Stimulated activated CD4-positive, alpha-beta T cell treated with anti-CD3 and anti-CD28 coated beads, Interleukin-4, amount 100 ng/mL, for 4 hours (primary cell): ENCODE measurements at regions not wholly inside any gene's neighbourhood (a gene's known extent, or its start where the extent isn't known, plus 50 kb on each side); places are given as distances from the start of the nearest gene placed in this dataset.
"Not testable (repeated sequence)": the region's sequence is repeated elsewhere in the genome, so short reads cannot be mapped to it uniquely, and the experiment has no call there.

Source experiments
- DNase-seq, 2 experiments: peaks; one replicate each; pipeline ENCODE4 v3.0.0-alpha.2; 2020

DNA sequence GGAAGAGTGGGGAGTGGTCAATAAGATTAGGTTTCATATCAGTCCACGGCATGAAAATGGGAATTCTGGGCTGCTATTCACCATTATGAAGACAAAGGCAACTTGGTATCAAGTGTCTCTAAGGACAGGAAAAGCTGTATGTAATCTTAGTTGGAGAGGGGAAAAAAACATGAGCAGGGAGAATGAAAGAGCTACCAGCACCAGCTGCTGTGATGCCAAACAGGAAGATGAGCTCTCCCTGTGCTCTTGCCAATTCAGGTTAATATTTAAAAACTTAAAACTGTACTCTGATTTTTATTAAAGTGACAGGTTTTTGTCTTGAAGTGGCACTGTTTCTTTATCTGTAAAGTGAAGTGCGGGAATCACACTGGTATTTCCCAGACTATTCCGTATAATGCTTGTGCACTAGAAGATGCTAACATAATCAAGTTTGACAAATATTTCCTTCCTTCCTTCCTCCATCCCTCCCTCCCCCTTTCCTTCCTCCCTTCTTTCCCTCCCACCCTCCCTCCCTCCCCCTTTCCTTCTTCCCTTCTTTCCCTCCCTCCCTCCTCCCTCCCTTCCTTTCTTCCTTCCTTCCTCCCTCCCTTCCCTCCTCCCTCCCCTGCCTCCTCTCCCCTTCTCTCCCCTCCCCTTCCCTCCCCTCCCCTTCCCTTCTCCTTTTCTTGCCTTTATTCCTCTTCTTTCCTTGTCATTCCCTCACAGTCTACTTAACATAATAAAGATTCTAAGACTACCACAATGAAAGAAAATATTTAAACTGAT is 1383.0 kb upstream of the C9orf72 start:
- DNase-seq = no peak

- no peak for DNase-seq
Measured at GRCh38 chr9:28960602-28961001, 1387.3 kb upstream of the C9orf72 start.

DNA sequence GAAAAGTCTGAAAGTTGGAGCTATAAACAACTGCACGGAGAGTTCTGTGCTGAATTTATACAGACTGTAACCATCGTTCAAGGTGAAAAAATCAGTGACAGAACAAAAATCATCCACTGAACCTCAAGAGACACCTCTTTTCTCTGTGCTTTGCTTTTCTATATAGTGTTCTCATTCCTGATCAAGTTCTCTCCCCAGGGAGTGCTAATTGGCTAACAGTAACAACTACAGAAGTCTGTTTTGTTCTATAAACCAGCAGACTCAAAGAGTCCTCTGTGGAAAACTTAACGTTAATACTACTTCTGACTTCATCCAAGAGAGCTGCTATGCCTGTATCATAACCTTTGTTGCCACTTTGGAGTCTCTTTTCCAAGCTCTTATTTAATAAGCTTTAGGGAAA is 1388.3 kb upstream of the C9orf72 start:
- DNase-seq = no peak

DNA sequence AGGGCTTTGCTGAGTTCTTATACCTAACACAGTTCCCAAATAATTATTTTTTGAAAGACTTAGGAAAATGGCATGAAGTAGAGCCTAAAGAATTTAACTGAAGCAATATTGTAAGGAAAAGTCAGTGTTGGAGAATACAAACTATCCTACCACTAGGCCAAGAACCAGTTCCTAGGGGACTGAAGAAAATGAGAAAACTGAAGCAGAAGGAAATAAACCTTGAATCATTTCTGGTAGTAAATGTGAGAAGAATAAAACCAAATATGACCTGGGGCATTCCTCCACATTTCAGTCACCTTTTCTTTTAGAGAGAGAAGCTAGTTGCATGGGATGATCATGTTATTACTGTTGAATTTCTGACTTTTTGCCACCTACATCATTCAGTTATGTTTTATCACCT is 1393.9 kb upstream of the C9orf72 start:
- no peak for DNase-seq

DNA sequence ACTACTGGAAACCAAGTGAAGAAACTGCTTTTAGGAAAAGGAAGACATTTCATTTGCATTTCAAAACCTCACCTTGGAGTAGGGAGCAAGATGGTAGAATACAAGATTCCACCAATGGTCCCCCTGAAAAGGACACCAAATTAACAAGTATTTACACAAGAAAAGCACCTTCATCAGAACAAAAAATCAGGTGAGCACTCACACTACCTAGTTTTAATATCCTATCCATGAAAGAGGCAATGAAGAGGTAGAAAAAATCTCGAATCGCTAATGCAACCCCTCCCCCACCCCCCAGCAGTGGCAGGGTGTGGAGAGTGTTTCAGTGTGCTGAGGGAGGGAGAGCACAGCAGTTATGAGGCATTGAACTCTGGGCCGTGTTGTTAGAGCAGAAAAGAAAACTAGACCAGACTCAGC is 1397.0 kb upstream of the C9orf72 start:
- no peak for DNase-seq

GRCh38 chr9:28971881-28972280 is 1398.6 kb upstream of the C9orf72 start:
- DNase-seq = no peak

DNA sequence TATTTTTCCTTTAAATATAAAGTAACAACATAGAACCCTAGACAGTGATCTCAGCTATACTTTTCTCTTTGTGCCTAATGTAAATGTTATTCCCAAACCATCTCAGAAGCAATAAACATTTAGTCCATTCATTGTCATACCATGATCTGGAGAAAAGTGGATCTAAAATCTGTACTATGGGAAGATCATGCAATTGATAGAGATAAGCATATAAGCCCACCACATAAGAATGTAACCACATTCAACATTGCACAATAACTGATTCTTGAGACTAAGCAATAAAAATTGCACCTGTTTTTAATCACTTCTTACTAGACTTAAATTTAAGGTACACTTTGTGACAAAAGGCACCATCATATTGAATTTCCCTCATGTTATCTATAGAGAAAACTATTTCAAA is 1403.0 kb upstream of the C9orf72 start:
- DNase-seq = no peak

DNA sequence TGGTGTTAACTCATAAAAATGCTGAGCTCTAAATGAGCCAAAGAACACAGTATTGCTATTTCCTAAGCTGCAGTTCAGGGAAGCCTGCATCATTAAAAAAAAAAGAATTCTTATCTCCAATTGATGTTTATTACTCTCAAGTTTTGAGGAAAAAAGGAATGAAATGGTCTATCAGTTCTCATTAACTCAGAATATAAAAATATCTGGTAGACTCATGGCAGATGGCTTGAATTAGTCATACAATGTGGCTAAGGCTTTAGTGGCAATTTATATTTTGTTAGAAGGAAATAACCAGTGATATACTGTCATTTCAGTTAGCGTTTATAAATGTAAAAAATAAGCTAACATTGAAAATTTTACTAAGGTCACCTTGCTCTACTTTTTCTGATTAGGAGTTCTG is 1403.4 kb upstream of the C9orf72 start:
- no peak for DNase-seq

- DNase-seq = no peak
Measured at GRCh38 chr9:28981129-28981528, 1407.8 kb upstream of the C9orf72 start.

DNA sequence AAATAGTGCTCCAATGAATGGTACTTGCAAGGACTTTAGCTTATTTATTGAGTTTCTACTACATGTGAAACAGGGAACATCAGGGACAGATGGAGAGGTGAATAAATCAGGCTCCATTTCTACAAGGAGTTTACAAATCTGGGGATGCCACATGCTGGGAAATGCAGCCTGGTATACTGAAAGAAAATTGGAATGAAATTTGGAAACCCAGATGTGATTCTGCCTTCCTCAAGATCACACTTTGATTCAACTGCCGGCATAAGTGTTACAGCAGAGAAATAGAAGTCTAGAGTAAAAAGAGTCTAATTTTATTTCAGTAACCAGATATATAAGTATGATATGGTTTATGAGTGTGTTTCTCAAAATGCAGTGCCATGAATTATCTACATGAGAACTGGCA is 1408.4 kb upstream of the C9orf72 start:
- no peak for DNase-seq

GRCh38 chr9:28984016-28984415 is 1410.7 kb upstream of the C9orf72 start:
- DNase-seq = no peak

GRCh38 chr9:28990009-28990408 is 1416.7 kb upstream of the C9orf72 start:
- DNase-seq = not testable (repeated sequence)

GRCh38 chr9:28999057-28999456 is 1425.8 kb upstream of the C9orf72 start:
- DNase-seq = no peak

GRCh38 chr9:28999806-29000205 is 1426.5 kb upstream of the C9orf72 start:
- no peak for DNase-seq

DNA sequence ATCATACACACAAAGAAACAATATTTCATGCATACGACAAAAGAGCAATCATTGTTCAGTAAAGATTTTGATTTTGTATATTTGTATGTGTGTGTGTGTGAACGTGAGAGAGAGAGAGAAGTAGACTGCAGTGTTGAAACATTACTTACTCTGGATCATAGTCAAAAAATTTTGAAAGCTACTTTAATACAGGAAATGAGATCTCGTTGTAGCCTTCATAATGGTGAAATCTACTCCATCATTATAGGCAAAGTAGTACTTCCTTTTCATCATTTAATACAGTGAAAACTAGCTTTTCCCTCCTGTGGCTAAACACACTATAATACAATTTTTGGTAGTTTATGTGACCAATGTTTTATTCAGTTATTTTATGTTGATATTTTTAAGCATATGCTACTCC is 1427.7 kb upstream of the C9orf72 start:
- no peak for DNase-seq

DNA sequence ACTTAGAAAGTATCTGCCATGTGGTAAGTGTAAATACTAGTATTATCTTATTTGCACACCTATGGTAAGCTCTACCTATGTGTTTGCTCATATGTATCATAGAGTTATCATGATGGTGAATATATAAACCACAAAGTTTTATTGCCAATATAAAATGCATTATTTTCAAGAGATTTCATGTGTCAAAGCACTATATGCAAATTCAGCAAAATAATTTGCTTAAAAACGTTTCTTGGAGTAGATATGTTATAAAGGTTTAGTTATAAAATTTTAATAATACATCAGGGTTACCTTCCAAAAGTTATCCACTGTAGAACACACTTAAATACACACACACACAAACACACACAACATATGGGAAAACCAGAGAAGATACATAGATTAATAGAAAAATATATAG is 1431.7 kb upstream of the C9orf72 start:
- DNase-seq = no peak

GRCh38 chr9:29006628-29007027 is 1433.3 kb upstream of the C9orf72 start:
- DNase-seq = no peak

DNA sequence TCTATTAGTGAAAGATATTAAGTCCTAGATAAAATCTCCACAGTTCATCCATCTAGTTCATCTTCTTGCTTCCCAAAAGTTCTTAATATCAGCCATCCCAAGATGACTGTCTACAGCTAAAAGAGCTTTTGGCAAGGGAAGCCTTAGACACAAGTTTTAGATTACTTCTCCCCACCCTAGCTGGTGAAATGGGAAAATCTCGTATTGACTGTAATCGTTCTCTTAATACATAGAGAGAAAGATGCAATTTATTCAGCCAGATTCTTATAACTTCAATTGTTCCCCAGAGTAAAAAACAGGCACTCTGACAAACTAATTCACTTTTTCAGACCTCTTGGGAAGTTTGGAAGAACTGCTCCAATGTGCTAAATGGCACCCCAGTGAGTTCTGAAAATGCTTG is 1439.6 kb upstream of the C9orf72 start:
- no peak for DNase-seq

DNA sequence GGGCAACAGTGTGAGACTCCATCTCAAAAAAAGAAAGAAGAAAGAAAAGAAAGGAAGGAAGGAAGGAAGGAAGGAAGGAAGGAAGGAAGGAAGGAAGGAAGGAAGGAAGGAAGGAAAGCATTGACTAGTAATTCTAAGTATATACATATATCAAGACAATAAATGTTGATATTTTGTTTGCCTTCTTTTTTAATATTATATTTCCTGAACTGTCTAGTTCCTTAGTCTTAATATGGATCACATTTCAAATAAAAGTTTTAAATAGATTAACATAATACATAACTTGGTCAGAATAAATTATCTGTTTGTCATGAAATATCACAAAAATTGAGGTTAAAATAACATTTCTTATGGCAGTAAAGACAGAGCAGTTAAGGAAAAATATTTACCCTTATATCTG is 1448.4 kb upstream of the C9orf72 start:
- no peak for DNase-seq

GRCh38 chr9:29038332-29038731 is 1465.1 kb upstream of the C9orf72 start:
- DNase-seq = no peak

GRCh38 chr9:29039258-29039657 is 1466.0 kb upstream of the C9orf72 start:
- no peak for DNase-seq

GRCh38 chr9:29043072-29043471 is 1469.8 kb upstream of the C9orf72 start:
- DNase-seq = no peak

DNA sequence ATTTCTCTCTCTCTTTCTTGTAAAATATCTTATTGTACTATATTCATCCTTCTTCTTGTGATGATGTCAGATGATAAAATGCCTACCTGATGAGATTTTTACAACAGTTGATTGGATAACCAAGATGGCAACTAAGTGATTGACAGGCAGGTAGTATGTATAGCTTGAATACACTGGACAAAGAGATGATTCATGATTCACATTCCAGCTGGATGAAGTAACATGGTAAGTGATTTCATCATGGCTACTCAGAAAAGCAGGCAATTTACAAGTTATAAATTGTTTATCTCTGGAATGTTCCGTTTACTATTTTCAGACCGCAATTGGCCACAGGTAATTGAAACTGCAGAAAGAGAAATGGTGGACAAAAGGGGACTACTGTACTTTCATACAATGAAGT is 1471.7 kb upstream of the C9orf72 start:
- no peak for DNase-seq

DNA sequence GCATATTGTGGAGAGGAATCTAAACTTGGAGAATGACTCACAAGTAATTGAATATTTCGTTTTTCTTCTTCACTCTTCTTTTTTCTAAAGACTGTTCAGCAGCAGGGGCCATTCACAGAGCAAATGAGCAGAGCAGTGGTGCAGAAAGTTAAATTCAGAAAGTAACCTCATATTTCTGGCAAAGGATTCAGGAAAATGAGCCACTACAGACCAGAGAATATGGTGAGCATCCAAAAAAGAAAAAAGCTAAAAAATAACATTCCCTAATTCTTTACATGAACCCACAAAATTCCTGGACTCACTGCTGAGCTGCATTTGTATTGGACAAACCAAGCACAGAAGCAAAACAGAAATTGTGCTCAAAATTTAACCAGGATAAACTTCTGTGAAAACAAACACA is 1486.8 kb upstream of the C9orf72 start:
- DNase-seq = no peak

DNA sequence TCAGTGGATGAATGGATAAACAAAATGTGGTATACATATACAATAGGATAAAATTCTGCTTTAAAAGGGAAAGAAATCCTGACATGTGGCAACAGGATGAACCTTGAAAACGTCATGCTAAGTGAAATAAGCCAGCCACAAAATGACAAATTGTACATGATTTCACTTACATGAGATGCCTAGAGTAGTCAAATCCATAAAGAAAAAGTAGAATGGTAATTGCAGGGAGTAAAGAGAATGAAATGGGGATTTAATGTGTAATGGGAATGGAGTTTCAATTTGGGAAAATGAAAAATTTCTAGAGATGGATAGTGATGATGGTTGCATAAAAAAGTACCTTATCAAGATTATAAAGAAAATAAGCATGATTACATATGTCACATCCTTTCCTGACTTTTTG is 1489.2 kb upstream of the C9orf72 start:
- DNase-seq = no peak
